ENCODE measurements at regions not wholly inside any gene's neighbourhood (a gene's known extent, or its start where the extent isn't known, plus 50 kb on each side); places are given as distances from the start of the nearest gene placed in this dataset.
A peak's percentile ranks its signal among the peaks of the same experiment; 100 is the strongest.

DNA sequence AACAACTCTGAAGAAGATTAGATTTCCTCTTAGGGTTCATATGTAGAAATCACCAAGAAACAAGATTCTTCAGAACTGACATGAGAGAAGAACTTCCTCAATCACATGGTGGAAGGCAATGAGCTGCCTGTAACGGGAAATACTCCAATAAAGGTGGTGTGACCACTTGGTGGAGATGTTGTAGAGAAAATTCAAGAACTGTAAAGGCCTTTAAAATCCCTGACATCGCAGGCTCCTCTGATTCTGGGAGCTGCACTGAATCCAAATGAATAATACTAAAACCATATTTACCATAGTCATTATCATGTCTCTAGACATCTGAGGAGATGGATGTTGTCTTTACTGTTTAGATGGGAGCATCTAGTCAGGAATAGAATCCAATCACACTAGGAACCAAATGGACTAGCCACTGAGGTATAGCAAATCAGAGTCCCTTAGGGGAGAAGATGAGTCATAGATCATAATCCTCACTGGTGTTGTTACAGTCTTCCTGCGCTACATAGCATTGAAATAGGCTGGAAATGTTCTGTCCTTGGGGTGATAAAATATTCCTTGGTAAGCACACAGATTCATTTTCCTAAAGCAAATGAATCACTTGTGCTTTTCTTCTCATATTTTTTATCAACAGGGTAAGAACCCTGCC, 321.6 kb upstream of the TENM4 start:
- TF ChIP-seq POLR2A (IDR thresholded peaks at IDR 0.05; ENCODE audit: low read depth, low read length) = no peak
- no peak for TF ChIP-seq TAF1 (IDR thresholded peaks at IDR 0.05; ENCODE audit: borderline replicate concordance, low read depth, low read length)
- no peak for TF ChIP-seq POLR2AphosphoS5 (IDR thresholded peaks at IDR 0.05; ENCODE audit: low read depth, low read length)
- DNase-seq (ENCODE audit: insufficient read length) (no peak), FAIRE-seq (no peak)

DNA sequence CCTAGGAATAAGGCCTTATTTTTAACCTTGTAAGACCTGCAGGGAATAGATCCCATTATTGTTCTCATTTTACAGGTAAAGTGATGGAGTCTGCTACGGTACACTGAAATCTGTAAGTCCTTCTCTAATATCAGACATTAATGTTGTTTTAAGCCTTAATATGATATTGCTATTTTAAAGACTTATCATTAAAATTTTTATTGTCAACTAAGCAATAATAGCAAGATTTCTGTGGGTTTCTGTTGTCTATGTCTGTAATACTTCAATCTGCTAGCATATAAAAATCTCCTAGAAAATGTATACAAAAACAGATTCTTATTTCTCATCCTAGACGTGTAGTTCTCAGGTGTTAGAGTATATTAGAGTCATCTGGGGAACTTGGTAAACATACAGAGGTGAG, 317.5 kb upstream of the TENM4 start:
- no peak for TF ChIP-seq POLR2A (IDR thresholded peaks at IDR 0.05; ENCODE audit: low read depth, low read length)
- no peak for TF ChIP-seq TAF1 (IDR thresholded peaks at IDR 0.05; ENCODE audit: borderline replicate concordance, low read depth, low read length)
- no peak for TF ChIP-seq POLR2AphosphoS5 (IDR thresholded peaks at IDR 0.05; ENCODE audit: low read depth, low read length)
- no peak for FAIRE-seq
- no peak for DNase-seq (ENCODE audit: insufficient read length)

DNA sequence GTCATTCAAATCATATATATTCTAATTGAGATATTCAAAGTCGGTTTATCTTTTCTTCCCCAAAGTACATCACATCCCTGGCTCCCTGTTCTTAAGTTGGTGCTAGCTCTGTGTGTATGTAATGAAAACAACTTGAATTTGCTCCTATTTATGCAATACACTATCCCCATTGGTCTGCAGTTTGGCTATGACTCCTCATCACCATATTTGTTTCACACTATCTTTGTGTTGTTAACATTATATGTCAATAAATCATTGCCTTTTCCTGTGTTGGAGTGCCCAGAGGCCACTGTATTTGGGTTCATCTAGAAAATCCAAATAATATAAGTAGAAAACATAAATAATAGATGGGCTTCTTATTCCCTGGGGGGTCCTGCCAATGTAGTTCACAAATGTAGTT, 306.6 kb upstream of the TENM4 start:
- TF ChIP-seq POLR2A (IDR thresholded peaks at IDR 0.05; ENCODE audit: low read depth, low read length) (no peak), TAF1 (IDR thresholded peaks at IDR 0.05; ENCODE audit: borderline replicate concordance, low read depth, low read length) (no peak), POLR2AphosphoS5 (IDR thresholded peaks at IDR 0.05; ENCODE audit: low read depth, low read length) (no peak)
- FAIRE-seq = no peak

DNA sequence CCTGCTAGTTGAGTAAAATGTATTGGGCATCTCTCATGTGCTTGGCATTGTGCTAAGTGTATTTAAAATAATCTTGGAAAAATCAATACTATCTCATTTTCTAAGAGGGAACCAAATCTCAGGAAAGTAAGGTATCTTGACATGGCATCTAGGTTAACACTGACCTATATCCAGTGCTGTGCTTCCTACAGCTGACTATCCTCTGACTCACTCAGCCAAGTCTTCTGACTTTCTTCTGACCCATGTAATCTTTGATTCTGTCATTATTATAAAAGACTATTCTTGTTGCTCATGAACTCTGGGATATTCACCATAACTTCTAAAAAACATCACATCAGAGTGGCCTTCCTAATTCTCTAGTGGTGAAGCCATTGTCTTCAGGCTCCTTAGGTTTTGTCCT, 304.1 kb upstream of the TENM4 start:
- no peak for TF ChIP-seq POLR2A (IDR thresholded peaks at IDR 0.05; ENCODE audit: low read depth, low read length)
- no peak for TF ChIP-seq POLR2AphosphoS5 (IDR thresholded peaks at IDR 0.05; ENCODE audit: low read depth, low read length)
- TF ChIP-seq TAF1 (IDR thresholded peaks at IDR 0.05; ENCODE audit: borderline replicate concordance, low read depth, low read length) = no peak
- FAIRE-seq (no peak), DNase-seq (ENCODE audit: insufficient read length) (no peak)

More for the DNA sequence above, 306.6 kb upstream of the TENM4 start:
- no peak for DNase-seq (ENCODE audit: insufficient read length)

DNA sequence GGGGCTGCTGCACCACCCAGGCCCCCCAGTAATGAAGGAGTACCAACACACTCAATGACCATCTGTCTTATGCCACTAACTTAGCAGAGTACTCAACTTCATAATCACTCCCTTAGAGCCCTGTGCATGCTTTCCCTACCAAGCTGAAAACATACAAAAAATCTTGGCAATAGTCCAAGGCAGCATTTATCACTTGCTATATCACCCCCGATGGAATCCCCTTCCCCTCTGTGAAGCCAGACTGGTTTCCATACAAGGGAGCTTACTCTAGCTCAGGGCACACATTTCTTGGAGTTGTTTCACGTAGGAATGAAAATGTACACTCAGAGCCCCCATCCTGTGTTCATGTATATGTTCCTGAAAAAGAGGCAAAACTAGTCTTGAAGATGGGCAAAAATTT, 301.3 kb upstream of the TENM4 start:
- no peak for TF ChIP-seq TAF1 (IDR thresholded peaks at IDR 0.05; ENCODE audit: borderline replicate concordance, low read depth, low read length)
- no peak for TF ChIP-seq POLR2AphosphoS5 (IDR thresholded peaks at IDR 0.05; ENCODE audit: low read depth, low read length)
- TF ChIP-seq POLR2A (IDR thresholded peaks at IDR 0.05; ENCODE audit: low read depth, low read length) = no peak
- FAIRE-seq (no peak), DNase-seq (ENCODE audit: insufficient read length) (no peak)

DNA sequence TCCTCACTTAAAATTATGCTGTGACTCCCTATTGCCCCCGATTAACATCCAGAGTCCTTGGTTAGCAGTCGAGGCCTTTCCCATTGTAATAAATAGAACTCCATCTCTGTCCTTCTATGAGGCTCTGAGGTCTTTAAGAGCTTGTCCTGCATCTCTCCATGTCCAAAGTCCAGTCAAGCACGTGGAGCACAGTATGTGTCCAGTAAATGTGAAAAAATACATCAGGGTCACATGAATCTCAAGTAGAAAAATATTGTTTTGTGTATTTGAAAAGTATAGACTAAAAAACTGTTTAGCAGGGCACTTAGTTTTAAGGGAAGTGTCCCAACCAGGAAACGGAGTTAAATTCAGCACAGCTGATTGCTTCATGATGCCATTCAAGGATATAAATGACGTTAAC, 298.8 kb upstream of the TENM4 start:
- DNase-seq (ENCODE audit: insufficient read length) (no peak), FAIRE-seq (no peak)
- TF ChIP-seq POLR2A (IDR thresholded peaks at IDR 0.05; ENCODE audit: low read depth, low read length) (no peak), POLR2AphosphoS5 (IDR thresholded peaks at IDR 0.05; ENCODE audit: low read depth, low read length) (no peak), TAF1 (IDR thresholded peaks at IDR 0.05; ENCODE audit: borderline replicate concordance, low read depth, low read length) (no peak)

DNA sequence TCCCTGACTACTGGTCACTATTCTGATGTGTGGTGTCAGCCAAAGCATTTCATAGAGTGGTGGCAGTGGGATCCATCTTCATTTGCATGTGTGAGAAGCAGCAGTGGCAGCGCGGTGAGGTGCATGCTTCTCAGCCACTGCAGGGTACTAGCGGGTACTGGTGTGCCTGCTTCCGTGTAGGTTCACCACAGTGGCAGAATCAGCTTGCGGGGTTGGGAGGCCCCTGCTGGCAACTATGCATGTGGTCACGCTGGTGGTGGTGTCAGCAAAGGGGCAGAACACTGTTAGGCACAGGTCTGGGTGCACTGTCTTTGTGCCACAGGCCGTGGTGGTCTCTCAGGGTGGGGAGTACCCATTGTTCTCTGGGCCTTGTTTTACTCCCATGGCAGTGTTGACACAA, 286.4 kb upstream of the TENM4 start:
- DNase-seq (ENCODE audit: insufficient read length) (no peak), FAIRE-seq (no peak)
- TF ChIP-seq TAF1 (IDR thresholded peaks at IDR 0.05; ENCODE audit: borderline replicate concordance, low read depth, low read length) (no peak), POLR2AphosphoS5 (IDR thresholded peaks at IDR 0.05; ENCODE audit: low read depth, low read length) (no peak), POLR2A (IDR thresholded peaks at IDR 0.05; ENCODE audit: low read depth, low read length) (no peak)

DNA sequence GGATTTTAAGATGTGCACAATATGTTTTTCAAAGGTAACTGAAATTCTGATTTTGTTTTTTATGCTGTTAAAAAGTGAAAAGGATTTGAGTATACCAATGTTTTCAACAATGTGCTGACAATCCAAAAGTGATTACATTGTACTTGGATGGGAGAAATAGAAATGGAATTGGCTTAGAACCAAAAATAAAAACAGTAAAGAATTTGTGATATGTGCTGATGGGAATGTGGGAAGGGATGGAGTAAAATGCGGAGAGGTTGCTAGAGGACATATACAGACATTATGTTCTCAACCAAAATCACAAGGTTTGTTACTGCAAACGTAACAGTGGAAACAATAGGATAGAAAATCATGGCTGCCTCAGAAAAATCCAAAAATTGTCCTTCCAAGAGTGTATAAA, 279.3 kb upstream of the TENM4 start:
- FAIRE-seq = no peak
- no peak for TF ChIP-seq POLR2AphosphoS5 (IDR thresholded peaks at IDR 0.05; ENCODE audit: low read depth, low read length)
- no peak for DNase-seq (ENCODE audit: insufficient read length)

GRCh38 chr11:79708319-79708932, 267.6 kb upstream of the TENM4 start:
- FAIRE-seq = peak; percentile 90
- no peak for TF ChIP-seq POLR2AphosphoS5 (IDR thresholded peaks at IDR 0.05; ENCODE audit: low read depth, low read length)

DNA sequence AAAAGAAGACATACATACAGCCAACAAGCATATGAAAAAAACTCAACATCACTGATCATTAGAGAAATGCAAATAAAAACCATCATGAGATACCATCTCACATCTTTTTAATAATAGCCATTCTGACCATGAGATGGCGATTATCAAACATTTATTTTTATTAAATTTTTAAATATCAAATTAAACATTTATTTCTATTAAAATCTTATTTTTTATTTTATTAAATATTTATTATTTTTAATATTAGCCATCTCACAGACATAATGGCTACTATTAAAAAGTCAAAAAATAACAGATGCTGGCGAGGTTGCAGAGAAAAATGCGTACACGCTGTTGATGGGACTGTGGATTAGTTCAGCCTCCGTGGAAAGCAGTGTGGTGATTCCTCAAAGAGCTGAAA, 264.8 kb upstream of the TENM4 start:
- TF ChIP-seq POLR2AphosphoS5 (IDR thresholded peaks at IDR 0.05; ENCODE audit: low read depth, low read length) (no peak), POLR2A (IDR thresholded peaks at IDR 0.05; ENCODE audit: low read depth, low read length) (no peak), TAF1 (IDR thresholded peaks at IDR 0.05; ENCODE audit: borderline replicate concordance, low read depth, low read length) (no peak)
- DNase-seq (ENCODE audit: insufficient read length) = no peak
- no peak for FAIRE-seq

More at GRCh38 chr11:79708319-79708932, 267.6 kb upstream of the TENM4 start:
- DNase-seq (ENCODE audit: insufficient read length) = no peak

GRCh38 chr11:79702303-79702702, 261.5 kb upstream of the TENM4 start:
- FAIRE-seq (no peak), DNase-seq (ENCODE audit: insufficient read length) (no peak)
- TF ChIP-seq POLR2AphosphoS5 (IDR thresholded peaks at IDR 0.05; ENCODE audit: low read depth, low read length) (no peak), TAF1 (IDR thresholded peaks at IDR 0.05; ENCODE audit: borderline replicate concordance, low read depth, low read length) (no peak), POLR2A (IDR thresholded peaks at IDR 0.05; ENCODE audit: low read depth, low read length) (no peak)

DNA sequence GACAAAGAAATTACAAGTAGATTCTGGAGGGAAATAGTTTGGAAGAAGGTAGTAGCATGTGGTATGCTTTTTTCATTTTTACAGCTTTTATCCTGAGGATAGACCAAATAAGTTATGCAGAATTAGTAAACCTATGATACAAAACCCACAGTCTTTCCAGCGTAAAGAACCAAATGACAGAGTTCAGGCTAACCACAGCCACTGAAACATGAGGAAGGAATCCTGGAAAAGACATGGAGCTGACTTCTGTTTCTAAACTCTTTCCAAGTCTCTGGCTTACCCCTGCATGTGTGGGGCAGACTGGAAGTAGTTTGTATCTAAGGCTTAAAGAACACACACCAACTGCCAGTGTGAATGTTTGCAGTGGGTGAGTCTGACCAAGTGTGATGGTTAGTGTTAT, 258.4 kb upstream of the TENM4 start:
- FAIRE-seq (no peak), DNase-seq (ENCODE audit: insufficient read length) (no peak)
- no peak for TF ChIP-seq POLR2A (IDR thresholded peaks at IDR 0.05; ENCODE audit: low read depth, low read length)
- no peak for TF ChIP-seq POLR2AphosphoS5 (IDR thresholded peaks at IDR 0.05; ENCODE audit: low read depth, low read length)
- no peak for TF ChIP-seq TAF1 (IDR thresholded peaks at IDR 0.05; ENCODE audit: borderline replicate concordance, low read depth, low read length)

All from GM12892 (cell line).